Neuronal stem cell (in vitro differentiated cells): ENCODE measurements at regions not wholly inside any gene's neighbourhood (a gene's known extent, or its start where the extent isn't known, plus 50 kb on each side); places are given as distances from the start of the nearest gene placed in this dataset.

ENCODE experiments used
- DNase-seq: peaks from one replicate; pipeline ENCODE4 v3.0.0-alpha.2; 2013; ENCODE audit warnings: low spot score
- H2AFZ ChIP-seq: one replicate; pipeline ENCODE4 v1.6.1; 2013; ENCODE audit warnings: mild to moderate bottlenecking, low read length, inconsistent platforms
- H2AK5ac ChIP-seq: 2 replicates; pipeline ENCODE4 v1.6.1; 2013; ENCODE audit warnings: low read depth, mild to moderate bottlenecking, inconsistent platforms, low read length, moderate library complexity, mixed read lengths
- H2BK120ac ChIP-seq: 2 replicates; pipeline ENCODE4 v1.6.1; 2013; ENCODE audit warnings: low read depth, mild to moderate bottlenecking, inconsistent platforms, low read length, moderate library complexity, mixed read lengths
- H2BK12ac ChIP-seq: one replicate; pipeline ENCODE4 v1.6.1; 2013; ENCODE audit warnings: low read length, inconsistent platforms
- H2BK15ac ChIP-seq: 2 replicates; pipeline ENCODE4 v1.6.1; 2013; ENCODE audit warnings: mild to moderate bottlenecking, low read length, inconsistent platforms, mixed read lengths
- H2BK5ac ChIP-seq: one replicate; pipeline ENCODE4 v1.6.1; 2013; ENCODE audit warnings: inconsistent platforms, mild to moderate bottlenecking, low read length, moderate library complexity
- H3K14ac ChIP-seq: one replicate; pipeline ENCODE4 v1.6.1; 2013; ENCODE audit warnings: low read length, inconsistent platforms
- H3K18ac ChIP-seq: 2 replicates; pipeline ENCODE4 v1.6.1; 2013; ENCODE audit warnings: low read length, inconsistent platforms
- H3K23ac ChIP-seq: 2 replicates; pipeline ENCODE4 v1.6.1; 2013; ENCODE audit warnings: low read depth, mild to moderate bottlenecking, mixed read lengths, low read length, inconsistent platforms; ENCODE audit not compliant: poor library complexity
- H3K27ac ChIP-seq: replicated peaks from 3 replicates; pipeline ENCODE4 v1.5.1; 2013; ENCODE audit warnings: low read length, inconsistent platforms
- H3K27me3 ChIP-seq, 3 experiments: 2 replicates each; pipeline ENCODE4 v1.6.1; 2013; ENCODE audit warnings: low read length in 3 of 3, mild to moderate bottlenecking in 2 of 3, inconsistent platforms in 1 of 3, low read depth in 1 of 3, mixed read lengths in 1 of 3, moderate library complexity in 1 of 3; ENCODE audit not compliant: control insufficient read depth in 3 of 3, insufficient read depth in 3 of 3
- H3K36me3 ChIP-seq, 2 donors: replicated peaks in 1 of 2; 2 replicates each; pipeline ENCODE4 v1.6.1; 2013; ENCODE audit warnings: low read length in 2 of 2; ENCODE audit not compliant: control insufficient read depth in 2 of 2, insufficient read depth in 2 of 2
- H3K4ac ChIP-seq: 2 replicates; pipeline ENCODE4 v1.6.1; 2013; ENCODE audit warnings: inconsistent platforms, mild to moderate bottlenecking, low read length, moderate library complexity
- H3K4me1 ChIP-seq, 2 donors: 1 replicate in 1 of 2; 2 replicates in 1 of 2; pipeline ENCODE4 v1.6.1; 2013; ENCODE audit warnings: low read length in 2 of 2, low read depth in 1 of 2; ENCODE audit not compliant: control insufficient read depth in 2 of 2, insufficient read depth in 1 of 2
- H3K4me2 ChIP-seq: one replicate; pipeline ENCODE4 v1.6.1; 2013; ENCODE audit warnings: mild to moderate bottlenecking, low read length, inconsistent platforms; ENCODE audit not compliant: insufficient read depth, poor library complexity, severe bottlenecking
- H3K4me3 ChIP-seq, 2 donors: 2 replicates each; pipeline ENCODE4 v1.5.1; 2013; ENCODE audit warnings: low read length in 2 of 2, mild to moderate bottlenecking in 2 of 2, inconsistent platforms in 1 of 2, moderate library complexity in 1 of 2
- H3K79me1 ChIP-seq: one replicate; pipeline ENCODE4 v1.6.1; 2013; ENCODE audit warnings: low read depth, mild to moderate bottlenecking, inconsistent platforms, low read length, moderate library complexity
- H3K9ac ChIP-seq: one replicate; pipeline ENCODE4 v1.6.1; 2013; ENCODE audit warnings: mild to moderate bottlenecking, low read depth, low read length, inconsistent platforms; ENCODE audit not compliant: poor library complexity
- H3K9me3 ChIP-seq, 2 donors: replicated peaks in 1 of 2; 2 replicates each; pipeline versions ENCODE3 to v1.6.1; 2013; ENCODE audit warnings: low read length in 2 of 2, mild to moderate bottlenecking in 2 of 2, inconsistent platforms in 1 of 2, low read depth in 1 of 2, mixed read lengths in 1 of 2, moderate library complexity in 1 of 2; ENCODE audit not compliant: control insufficient read depth in 2 of 2, insufficient read depth in 1 of 2
- H4K8ac ChIP-seq: one replicate; pipeline ENCODE4 v1.6.1; 2013; ENCODE audit warnings: low read depth, mild to moderate bottlenecking, inconsistent platforms, low read length, moderate library complexity
- H4K91ac ChIP-seq: one replicate; pipeline ENCODE4 v1.6.1; 2013; ENCODE audit warnings: low read length, low read depth, mild to moderate bottlenecking, inconsistent platforms; ENCODE audit not compliant: poor library complexity
- WGBS, 2 donors: extraction: QIAGEN DNeasy Blood & Tissue Kit; methylation state at CpG; one replicate each; pipeline ENCODE4 v1.1.7; 2013; ENCODE audit warnings: missing lambda C conversion rate in 2 of 2, mixed read lengths in 1 of 2; ENCODE audit not compliant: insufficient read length in 2 of 2, insufficient replicate concordance in 1 of 2; ENCODE audit errors: extremely low coverage in 2 of 2; 5-methylcytosine and 5-hydroxymethylcytosine counted together

DNA sequence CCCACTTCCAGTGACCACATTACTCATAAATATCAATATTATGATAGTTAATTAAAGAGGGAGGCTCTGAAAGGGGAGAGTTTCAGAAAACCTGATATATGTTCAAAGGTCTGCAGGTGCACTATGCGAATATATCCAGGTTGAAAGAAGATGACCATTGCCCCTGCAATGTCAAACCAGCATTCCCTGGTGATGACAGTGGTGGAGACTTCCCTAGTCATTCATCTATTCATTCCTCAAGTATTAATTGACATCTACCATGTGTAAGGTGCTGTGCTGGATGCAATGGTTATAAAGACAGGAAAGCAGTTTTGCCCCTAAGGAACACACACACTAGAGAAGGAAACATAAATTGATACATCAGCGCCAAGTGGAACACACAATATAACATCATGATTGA, 588.3 kb upstream of the KCNMB2 start:
- H3K9ac ChIP-seq = no peak overlapping the region
- no peak overlapping the region for H3K14ac ChIP-seq
- H3K4ac ChIP-seq = no peak overlapping the region
- no peak overlapping the region for H4K91ac ChIP-seq
- H2BK12ac ChIP-seq = no peak overlapping the region
- H2BK120ac ChIP-seq = no peak overlapping the region
- H3K18ac ChIP-seq = no peak overlapping the region
- no CpG with 5 or more reads among the region's 2 CpGs for WGBS, 2 donors
- no peak overlapping the region for H4K8ac ChIP-seq
- no peak overlapping the region for H2AFZ ChIP-seq
- no peaks in the 10 kb centered on the region for H3K79me1 ChIP-seq
- H2AK5ac ChIP-seq = no peak overlapping the region
- no peak overlapping the region for H3K4me2 ChIP-seq
- no peak overlapping the region for H2BK15ac ChIP-seq
- no peaks in the 10 kb centered on the region for H3K4me1 ChIP-seq
- H3K23ac ChIP-seq = no peak overlapping the region
- no peak overlapping the region for H3K4me3 ChIP-seq
- H3K27ac ChIP-seq = no peak overlapping the region
- H3K27me3 ChIP-seq = no peaks in the 10 kb centered on the region
- H3K36me3 ChIP-seq = no peaks in the 10 kb centered on the region
- DNase-seq = no peak
- H3K9me3 ChIP-seq = no peaks in the 10 kb centered on the region
- H2BK5ac ChIP-seq = no peak overlapping the region

- Histone ChIP-seq H2BK12ac (no peak overlapping the region), H4K91ac (no peak overlapping the region), H3K4me3 (no peak overlapping the region), H3K9me3 (no peaks in the 10 kb centered on the region), H2AFZ (no peak overlapping the region), H3K4me2 (no peak overlapping the region), H4K8ac (no peak overlapping the region), H3K79me1 (no peaks in the 10 kb centered on the region), H3K27ac (no peak overlapping the region), H3K27me3 (no peaks in the 10 kb centered on the region), H2AK5ac (no peak overlapping the region), H3K4ac (no peak overlapping the region), H3K23ac (no peak overlapping the region), H3K4me1 (no peaks in the 10 kb centered on the region), H2BK120ac (no peak overlapping the region), H3K18ac (no peak overlapping the region), H2BK15ac (no peak overlapping the region), H2BK5ac (no peak overlapping the region), H3K36me3 (no peaks in the 10 kb centered on the region), H3K9ac (no peak overlapping the region), H3K14ac (no peak overlapping the region)
- no CpG with 5 or more reads among the region's 4 CpGs for WGBS, 2 donors
- no peak for DNase-seq
Observed at GRCh38 chr3:177948716-177949425, 587.4 kb upstream of the KCNMB2 start.

DNA sequence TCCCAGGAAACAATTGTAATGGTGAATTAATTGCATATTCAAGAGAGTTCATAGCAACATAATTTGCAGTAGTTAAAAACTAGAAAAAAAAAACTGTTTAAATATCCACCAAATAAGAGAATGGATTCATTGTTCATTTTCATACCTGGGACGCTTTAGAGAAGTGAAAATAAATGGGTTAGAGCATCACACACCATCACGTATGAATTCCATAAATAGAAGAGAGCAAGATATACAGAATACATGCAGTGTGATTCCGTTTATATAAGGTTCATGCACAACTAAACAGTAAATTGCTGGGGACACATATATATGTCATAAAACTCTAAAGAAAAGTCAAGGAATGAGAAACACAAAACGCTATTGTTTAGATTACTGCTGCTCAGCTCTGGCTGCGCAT, 577.0 kb upstream of the KCNMB2 start:
- Histone ChIP-seq H3K27ac (no peak overlapping the region), H3K36me3 (no peaks in the 10 kb centered on the region), H3K18ac (no peak overlapping the region), H4K91ac (no peak overlapping the region), H3K23ac (no peak overlapping the region), H2AK5ac (no peak overlapping the region), H2AFZ (no peak overlapping the region), H3K4ac (no peak overlapping the region), H2BK120ac (no peak overlapping the region), H3K79me1 (no peaks in the 10 kb centered on the region), H2BK12ac (no peak overlapping the region), H3K9ac (no peak overlapping the region), H2BK15ac (no peak overlapping the region), H3K9me3 (no peaks in the 10 kb centered on the region), H4K8ac (no peak overlapping the region), H3K14ac (no peak overlapping the region), H3K4me2 (no peak overlapping the region), H3K4me1 (peaks cover 0 to 2% of the 10 kb centered on the region in 2 donors), H3K4me3 (no peak overlapping the region), H2BK5ac (no peak overlapping the region), H3K27me3 (no peaks in the 10 kb centered on the region)
- DNase-seq = no peak
- WGBS, 2 donors = no CpG with 5 or more reads among the region's 5 CpGs

DNA sequence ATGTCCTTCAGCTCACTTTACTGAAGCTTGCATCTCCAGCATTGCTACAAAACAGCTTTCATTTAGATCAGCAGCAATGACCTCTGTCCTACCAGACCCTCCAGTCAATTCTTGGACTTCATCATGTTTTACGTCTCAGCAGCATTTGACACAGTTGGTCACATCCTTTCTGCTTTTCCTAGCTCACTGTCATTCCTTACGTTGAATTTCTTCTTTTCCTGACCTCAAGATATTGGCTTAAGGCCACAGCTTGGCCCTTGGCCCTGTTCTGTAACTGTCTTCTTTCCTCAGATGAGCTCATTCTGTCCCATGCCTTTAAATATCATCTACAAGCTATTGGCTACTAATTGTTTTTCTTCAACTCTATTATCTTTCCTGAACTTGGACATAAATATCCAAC, 576.2 kb upstream of the KCNMB2 start:
- H3K4me1 ChIP-seq = peaks cover 0 to 2% of the 10 kb centered on the region in 2 donors
- WGBS, 2 donors = no CpG with 5 or more reads among the region's 2 CpGs

More for the DNA sequence above, 576.2 kb upstream of the KCNMB2 start:
- no peak overlapping the region for H3K9ac ChIP-seq
- H2BK15ac ChIP-seq = no peak overlapping the region
- no peak overlapping the region for H2BK5ac ChIP-seq
- no peak overlapping the region for H3K4me3 ChIP-seq
- no peak overlapping the region for H2BK12ac ChIP-seq
- no peaks in the 10 kb centered on the region for H3K27me3 ChIP-seq
- no peak overlapping the region for H4K91ac ChIP-seq
- H3K79me1 ChIP-seq = no peaks in the 10 kb centered on the region
- H2AK5ac ChIP-seq = no peak overlapping the region
- no peak overlapping the region for H3K4me2 ChIP-seq
- H4K8ac ChIP-seq = no peak overlapping the region
- H3K23ac ChIP-seq = no peak overlapping the region
- H3K9me3 ChIP-seq = no peaks in the 10 kb centered on the region
- no peak overlapping the region for H2BK120ac ChIP-seq
- no peak overlapping the region for H2AFZ ChIP-seq
- H3K4ac ChIP-seq = no peak overlapping the region
- no peak overlapping the region for H3K18ac ChIP-seq
- no peak for DNase-seq
- H3K27ac ChIP-seq = no peak overlapping the region
- H3K36me3 ChIP-seq = no peaks in the 10 kb centered on the region
- H3K14ac ChIP-seq = no peak overlapping the region
